ENCODE measurements at regions not wholly inside any gene's neighbourhood (a gene's known extent, or its start where the extent isn't known, plus 50 kb on each side); places are given as distances from the start of the nearest gene placed in this dataset.

- TF ChIP-seq CTCF (IDR thresholded peaks at IDR 0.05) = no peak
- TF ChIP-seq POLR2A (IDR thresholded peaks at IDR 0.05) = no peak
- no peak for TF ChIP-seq POLR2AphosphoS5 (IDR thresholded peaks at IDR 0.05; ENCODE audit: insufficient read depth in 1 of 2, low read depth in 1 of 2)
These were observed 104.7 kb upstream of the CHST15 start for GRCh38 chr10:124198125-124198501.
